H1 (cell line): ENCODE measurements at regions not wholly inside any gene's neighbourhood (a gene's known extent, or its start where the extent isn't known, plus 50 kb on each side); places are given as distances from the start of the nearest gene placed in this dataset.

Experiments used
- ASH2L ChIP-seq: fragments of 200-600, 300-600 bp; sonication (generic); IDR thresholded peaks from one replicate; pipeline ENCODE4 v1.7.1; 2017; ENCODE audit warnings: low read length
- RXRA ChIP-seq: IDR thresholded peaks from 2 replicates; pipeline ENCODE4 v1.6.1; 2011; ENCODE audit warnings: low read depth, mild to moderate bottlenecking, low read length, moderate library complexity; ENCODE audit not compliant: insufficient read depth

- TF ChIP-seq RXRA = no peak
- no peak for TF ChIP-seq ASH2L
Observed at GRCh38 chr13:91162589-91162988, 184.9 kb upstream of the MIR17HG start (continued).
